ENCODE measurements at regions not wholly inside any gene's neighbourhood (a gene's known extent, or its start where the extent isn't known, plus 50 kb on each side); places are given as distances from the start of the nearest gene placed in this dataset.

- TF ChIP-seq, protein P1, sequence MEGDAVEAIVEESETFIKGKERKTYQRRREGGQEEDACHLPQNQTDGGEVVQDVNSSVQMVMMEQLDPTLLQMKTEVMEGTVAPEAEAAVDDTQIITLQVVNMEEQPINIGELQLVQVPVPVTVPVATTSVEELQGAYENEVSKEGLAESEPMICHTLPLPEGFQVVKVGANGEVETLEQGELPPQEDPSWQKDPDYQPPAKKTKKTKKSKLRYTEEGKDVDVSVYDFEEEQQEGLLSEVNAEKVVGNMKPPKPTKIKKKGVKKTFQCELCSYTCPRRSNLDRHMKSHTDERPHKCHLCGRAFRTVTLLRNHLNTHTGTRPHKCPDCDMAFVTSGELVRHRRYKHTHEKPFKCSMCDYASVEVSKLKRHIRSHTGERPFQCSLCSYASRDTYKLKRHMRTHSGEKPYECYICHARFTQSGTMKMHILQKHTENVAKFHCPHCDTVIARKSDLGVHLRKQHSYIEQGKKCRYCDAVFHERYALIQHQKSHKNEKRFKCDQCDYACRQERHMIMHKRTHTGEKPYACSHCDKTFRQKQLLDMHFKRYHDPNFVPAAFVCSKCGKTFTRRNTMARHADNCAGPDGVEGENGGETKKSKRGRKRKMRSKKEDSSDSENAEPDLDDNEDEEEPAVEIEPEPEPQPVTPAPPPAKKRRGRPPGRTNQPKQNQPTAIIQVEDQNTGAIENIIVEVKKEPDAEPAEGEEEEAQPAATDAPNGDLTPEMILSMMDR (IDR thresholded peaks at IDR 0.05; ENCODE audit: insufficient read depth, low read length, poor library complexity, severe bottlenecking) = no peak
- TF ChIP-seq EZH2phosphoT487 (conservative IDR thresholded peaks at IDR 0.05; ENCODE audit: low read length) = no peak
These were observed 465.1 kb upstream of the FAT1 start for GRCh38 chr4:187188741-187189140.

Measured in SU-DHL-6 (cell line).